ENCODE measurements at regions not wholly inside any gene's neighbourhood (a gene's known extent, or its start where the extent isn't known, plus 50 kb on each side); places are given as distances from the start of the nearest gene placed in this dataset.

DNA sequence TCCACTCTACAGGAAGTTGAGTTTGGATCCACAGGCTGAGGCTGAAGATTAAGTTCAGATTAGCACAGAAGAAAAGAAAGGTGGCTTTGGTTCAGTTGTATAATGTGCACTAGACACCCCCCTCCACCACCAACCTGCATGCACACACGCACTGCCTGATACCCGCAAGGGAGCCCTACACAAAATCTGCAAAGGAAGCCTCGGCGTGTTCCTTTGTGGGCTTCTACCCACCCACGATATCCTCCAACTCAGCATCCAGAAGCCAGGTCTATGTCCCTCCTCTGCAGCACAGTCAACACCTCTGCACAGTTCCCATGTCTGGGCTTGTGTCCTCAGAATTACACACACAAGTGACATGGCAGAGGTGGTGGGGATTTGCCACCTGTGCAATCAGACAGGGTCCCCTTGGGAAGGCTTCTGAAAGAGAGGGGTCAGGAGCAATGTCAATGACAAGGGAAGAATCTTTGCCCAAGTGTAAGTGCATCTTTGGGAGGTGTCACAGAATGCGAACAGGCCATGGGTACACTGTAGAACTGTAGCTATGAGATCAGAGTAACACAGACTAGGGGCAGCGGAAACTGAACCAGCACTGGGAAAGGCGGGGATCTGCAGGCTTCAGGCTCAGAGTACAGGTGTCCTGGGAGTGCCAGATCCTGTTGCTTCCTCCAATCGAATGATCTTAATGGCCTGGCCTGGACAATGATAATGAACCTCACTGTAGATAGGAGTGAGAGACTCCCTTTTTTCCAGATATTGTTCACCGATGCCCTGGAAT is 148.6 kb upstream of the ETV3 start:
- CTCF ChIA-PET = no interaction called here
- peaks cover 19% of the 10 kb centered on the region for H3K27me3 Mint-ChIP-seq (ENCODE audit: low read depth)
- no peak for DNase-seq (ENCODE audit: low spot score)

DNA sequence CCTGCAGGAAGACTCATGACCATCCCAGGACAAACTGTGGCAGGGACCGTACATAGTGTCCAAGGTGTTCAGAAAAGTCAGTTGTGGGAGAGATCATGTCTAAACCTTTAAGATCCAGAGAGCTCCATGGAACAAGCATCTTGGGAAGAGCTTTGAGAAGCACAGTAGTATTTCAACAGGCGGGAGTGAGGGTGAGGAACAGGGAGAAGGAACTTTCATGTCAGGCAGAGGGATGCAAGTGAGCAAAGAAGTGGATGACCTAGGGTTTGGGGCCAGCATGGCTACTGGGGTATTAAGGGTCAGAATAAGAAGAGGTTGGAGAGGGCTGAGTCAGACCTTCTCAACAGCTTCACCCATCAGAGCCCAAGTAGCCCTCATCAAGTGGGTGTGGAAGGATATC is 147.9 kb upstream of the ETV3 start:
- Mint-ChIP-seq H3K36me3 (no peaks in the 10 kb centered on the region), H3K27ac (no peak overlapping the region), H3K9me3 (peaks cover 3% of the 10 kb centered on the region; the same call in 1 of the 2 replicates), H3K4me1 (peaks cover 5% of the 10 kb centered on the region), H3K27me3 (ENCODE audit: low read depth) (peaks cover 19% of the 10 kb centered on the region), H3K4me3 (no peak overlapping the region)
- POLR2A ChIA-PET = no interaction called here
- TF ChIP-seq, protein P1, sequence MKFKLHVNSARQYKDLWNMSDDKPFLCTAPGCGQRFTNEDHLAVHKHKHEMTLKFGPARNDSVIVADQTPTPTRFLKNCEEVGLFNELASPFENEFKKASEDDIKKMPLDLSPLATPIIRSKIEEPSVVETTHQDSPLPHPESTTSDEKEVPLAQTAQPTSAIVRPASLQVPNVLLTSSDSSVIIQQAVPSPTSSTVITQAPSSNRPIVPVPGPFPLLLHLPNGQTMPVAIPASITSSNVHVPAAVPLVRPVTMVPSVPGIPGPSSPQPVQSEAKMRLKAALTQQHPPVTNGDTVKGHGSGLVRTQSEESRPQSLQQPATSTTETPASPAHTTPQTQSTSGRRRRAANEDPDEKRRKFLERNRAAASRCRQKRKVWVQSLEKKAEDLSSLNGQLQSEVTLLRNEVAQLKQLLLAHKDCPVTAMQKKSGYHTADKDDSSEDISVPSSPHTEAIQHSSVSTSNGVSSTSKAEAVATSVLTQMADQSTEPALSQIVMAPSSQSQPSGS (CRISPR knock-in tag; IDR thresholded peaks at IDR 0.05; ENCODE audit: borderline replicate concordance, low read depth) = no peak
- no peak for TF ChIP-seq NFATC4 (CRISPR knock-in tag; IDR thresholded peaks at IDR 0.05)
- TF ChIP-seq, protein P2, sequence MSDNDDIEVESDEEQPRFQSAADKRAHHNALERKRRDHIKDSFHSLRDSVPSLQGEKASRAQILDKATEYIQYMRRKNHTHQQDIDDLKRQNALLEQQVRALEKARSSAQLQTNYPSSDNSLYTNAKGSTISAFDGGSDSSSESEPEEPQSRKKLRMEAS (CRISPR knock-in tag; IDR thresholded peaks at IDR 0.05) = no peak
- TF ChIP-seq ZBTB21 (CRISPR knock-in tag; IDR thresholded peaks at IDR 0.05; ENCODE audit: borderline replicate concordance) = no peak
- TF ChIP-seq, protein P3, sequence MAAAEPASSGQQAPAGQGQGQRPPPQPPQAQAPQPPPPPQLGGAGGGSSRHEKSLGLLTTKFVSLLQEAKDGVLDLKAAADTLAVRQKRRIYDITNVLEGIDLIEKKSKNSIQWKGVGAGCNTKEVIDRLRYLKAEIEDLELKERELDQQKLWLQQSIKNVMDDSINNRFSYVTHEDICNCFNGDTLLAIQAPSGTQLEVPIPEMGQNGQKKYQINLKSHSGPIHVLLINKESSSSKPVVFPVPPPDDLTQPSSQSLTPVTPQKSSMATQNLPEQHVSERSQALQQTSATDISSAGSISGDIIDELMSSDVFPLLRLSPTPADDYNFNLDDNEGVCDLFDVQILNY (CRISPR knock-in tag; IDR thresholded peaks at IDR 0.05) = no peak
- no peak for TF ChIP-seq SOX15 (CRISPR knock-in tag; IDR thresholded peaks at IDR 0.05)
- no peak for TF ChIP-seq NFE2L1 (CRISPR knock-in tag; IDR thresholded peaks at IDR 0.05)
- TF ChIP-seq RORB (CRISPR knock-in tag; IDR thresholded peaks at IDR 0.05) = no peak
- TF ChIP-seq NR1H2 (CRISPR knock-in tag; IDR thresholded peaks at IDR 0.05) = no peak
- TF ChIP-seq SP1 (CRISPR knock-in tag; conservative IDR thresholded peaks at IDR 0.05) = no peak
- TF ChIP-seq TEAD1 (CRISPR knock-in tag; IDR thresholded peaks at IDR 0.05) = no peak
- TF ChIP-seq, protein P4, sequence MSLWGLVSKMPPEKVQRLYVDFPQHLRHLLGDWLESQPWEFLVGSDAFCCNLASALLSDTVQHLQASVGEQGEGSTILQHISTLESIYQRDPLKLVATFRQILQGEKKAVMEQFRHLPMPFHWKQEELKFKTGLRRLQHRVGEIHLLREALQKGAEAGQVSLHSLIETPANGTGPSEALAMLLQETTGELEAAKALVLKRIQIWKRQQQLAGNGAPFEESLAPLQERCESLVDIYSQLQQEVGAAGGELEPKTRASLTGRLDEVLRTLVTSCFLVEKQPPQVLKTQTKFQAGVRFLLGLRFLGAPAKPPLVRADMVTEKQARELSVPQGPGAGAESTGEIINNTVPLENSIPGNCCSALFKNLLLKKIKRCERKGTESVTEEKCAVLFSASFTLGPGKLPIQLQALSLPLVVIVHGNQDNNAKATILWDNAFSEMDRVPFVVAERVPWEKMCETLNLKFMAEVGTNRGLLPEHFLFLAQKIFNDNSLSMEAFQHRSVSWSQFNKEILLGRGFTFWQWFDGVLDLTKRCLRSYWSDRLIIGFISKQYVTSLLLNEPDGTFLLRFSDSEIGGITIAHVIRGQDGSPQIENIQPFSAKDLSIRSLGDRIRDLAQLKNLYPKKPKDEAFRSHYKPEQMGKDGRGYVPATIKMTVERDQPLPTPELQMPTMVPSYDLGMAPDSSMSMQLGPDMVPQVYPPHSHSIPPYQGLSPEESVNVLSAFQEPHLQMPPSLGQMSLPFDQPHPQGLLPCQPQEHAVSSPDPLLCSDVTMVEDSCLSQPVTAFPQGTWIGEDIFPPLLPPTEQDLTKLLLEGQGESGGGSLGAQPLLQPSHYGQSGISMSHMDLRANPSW (CRISPR knock-in tag; conservative IDR thresholded peaks at IDR 0.05; ENCODE audit: low read depth) = no peak
- DNase-seq (ENCODE audit: low spot score) (no peak), ATAC-seq (no peak)
- CTCF ChIA-PET = no interaction called here

More for the DNA sequence above, 148.6 kb upstream of the ETV3 start:
- Mint-ChIP-seq H3K36me3 (no peaks in the 10 kb centered on the region), H3K9me3 (peaks cover 3% of the 10 kb centered on the region; the same call in 1 of the 2 replicates), H3K4me3 (no peak overlapping the region), H3K27ac (no peak overlapping the region), H3K4me1 (no peaks in the 10 kb centered on the region)
- POLR2A ChIA-PET = no interaction called here
- TF ChIP-seq SP1 (CRISPR knock-in tag; conservative IDR thresholded peaks at IDR 0.05) (no peak), FOXP1 (CRISPR knock-in tag; IDR thresholded peaks at IDR 0.05; ENCODE audit: borderline replicate concordance) (no peak), MXD4 (CRISPR knock-in tag; IDR thresholded peaks at IDR 0.05; ENCODE audit: borderline replicate concordance) (no peak)
- TF ChIP-seq, protein P5, sequence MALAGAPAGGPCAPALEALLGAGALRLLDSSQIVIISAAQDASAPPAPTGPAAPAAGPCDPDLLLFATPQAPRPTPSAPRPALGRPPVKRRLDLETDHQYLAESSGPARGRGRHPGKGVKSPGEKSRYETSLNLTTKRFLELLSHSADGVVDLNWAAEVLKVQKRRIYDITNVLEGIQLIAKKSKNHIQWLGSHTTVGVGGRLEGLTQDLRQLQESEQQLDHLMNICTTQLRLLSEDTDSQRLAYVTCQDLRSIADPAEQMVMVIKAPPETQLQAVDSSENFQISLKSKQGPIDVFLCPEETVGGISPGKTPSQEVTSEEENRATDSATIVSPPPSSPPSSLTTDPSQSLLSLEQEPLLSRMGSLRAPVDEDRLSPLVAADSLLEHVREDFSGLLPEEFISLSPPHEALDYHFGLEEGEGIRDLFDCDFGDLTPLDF (CRISPR knock-in tag; IDR thresholded peaks at IDR 0.05) = no peak
- TF ChIP-seq, protein P1 (CRISPR knock-in tag; IDR thresholded peaks at IDR 0.05; ENCODE audit: borderline replicate concordance, low read depth) = no peak
- no peak for ATAC-seq

Measured in WTC11 (cell line).